GM18499 (cell line): ENCODE measurements at regions not wholly inside any gene's neighbourhood (a gene's known extent, or its start where the extent isn't known, plus 50 kb on each side); places are given as distances from the start of the nearest gene placed in this dataset.
"Not testable (repeated sequence)": the region's sequence is repeated elsewhere in the genome, so short reads cannot be mapped to it uniquely, and the experiment has no call there.

ENCODE experiments used
- ATAC-seq: cut with Tn5 transposase; IDR thresholded peaks from one replicate; pipeline ENCODE4 v1.9.1; 2021; ENCODE audit warnings: moderate number of reproducible peaks; ENCODE audit not compliant: insufficient read depth, unreplicated experiment

GRCh38 chr1:58929671-58930325, 146.0 kb upstream of the JUN start:
- ATAC-seq: no peak

GRCh38 chr1:58931024-58931423, 147.2 kb upstream of the JUN start:
- ATAC-seq: no peak

GRCh38 chr1:58931756-58932155, 147.9 kb upstream of the JUN start:
- no peak for ATAC-seq

GRCh38 chr1:58932859-58933598, 149.2 kb upstream of the JUN start:
- ATAC-seq: no peak

GRCh38 chr1:58933599-58933926, 149.7 kb upstream of the JUN start:
- no peak for ATAC-seq

GRCh38 chr1:58934706-58935105, 150.9 kb upstream of the JUN start:
- ATAC-seq: no peak

- ATAC-seq: no peak
Observed at GRCh38 chr1:58936973-58937372, 153.1 kb upstream of the JUN start.

- no peak for ATAC-seq
Observed at GRCh38 chr1:58939146-58939545, 155.3 kb upstream of the JUN start.

GRCh38 chr1:58939666-58940370, 156.0 kb upstream of the JUN start:
- no peak for ATAC-seq

- no peak for ATAC-seq
Observed at GRCh38 chr1:58941471-58942289, 157.8 kb upstream of the JUN start.

- no peak for ATAC-seq
Observed at GRCh38 chr1:58942759-58943191, 158.9 kb upstream of the JUN start.

- ATAC-seq: no peak
Observed at GRCh38 chr1:58943776-58944175, 159.9 kb upstream of the JUN start.

GRCh38 chr1:58944439-58944838, 160.6 kb upstream of the JUN start:
- no peak for ATAC-seq

- ATAC-seq: no peak
Observed at GRCh38 chr1:58946390-58946789, 162.5 kb upstream of the JUN start.

GRCh38 chr1:58948671-58949070, 164.8 kb upstream of the JUN start:
- ATAC-seq: no peak

- ATAC-seq: no peak
Observed at GRCh38 chr1:58949551-58950220, 165.8 kb upstream of the JUN start.

- no peak for ATAC-seq
Observed at GRCh38 chr1:58950897-58951296, 167.1 kb upstream of the JUN start.

- ATAC-seq: not testable (repeated sequence)
Observed at GRCh38 chr1:58953951-58954350, 170.1 kb upstream of the JUN start.

- ATAC-seq: not testable (repeated sequence)
Observed at GRCh38 chr1:58963287-58963686, 179.4 kb upstream of the JUN start.

- ATAC-seq: no peak
Observed at GRCh38 chr1:58964428-58964827, 180.6 kb upstream of the JUN start.
